ENCODE measurements at regions not wholly inside any gene's neighbourhood (a gene's known extent, or its start where the extent isn't known, plus 50 kb on each side); places are given as distances from the start of the nearest gene placed in this dataset.

DNA sequence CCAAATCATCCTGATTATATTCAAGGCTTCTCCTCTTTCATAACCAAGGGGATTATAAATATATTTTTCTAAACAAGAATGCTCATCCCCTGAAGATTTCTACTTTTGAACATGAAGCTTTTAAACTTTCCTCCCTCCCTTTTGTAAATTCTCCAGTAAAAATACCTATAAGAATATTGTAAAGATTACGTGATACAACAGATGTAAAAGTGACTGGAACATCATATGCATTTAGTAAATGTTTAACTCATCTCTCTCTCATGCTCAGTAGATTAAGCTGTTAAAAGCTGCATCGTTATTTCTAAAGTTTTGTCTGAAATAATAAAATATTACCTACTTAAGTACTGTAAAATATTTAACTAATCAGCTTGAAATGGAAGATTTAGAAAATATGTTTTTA is 281.1 kb downstream of the SPRY2 start:
- DNase-seq (ENCODE audit: low spot score): no peak
- no peak for ATAC-seq (ENCODE audit: low FRiP score)
- TF ChIP-seq, protein P1, sequence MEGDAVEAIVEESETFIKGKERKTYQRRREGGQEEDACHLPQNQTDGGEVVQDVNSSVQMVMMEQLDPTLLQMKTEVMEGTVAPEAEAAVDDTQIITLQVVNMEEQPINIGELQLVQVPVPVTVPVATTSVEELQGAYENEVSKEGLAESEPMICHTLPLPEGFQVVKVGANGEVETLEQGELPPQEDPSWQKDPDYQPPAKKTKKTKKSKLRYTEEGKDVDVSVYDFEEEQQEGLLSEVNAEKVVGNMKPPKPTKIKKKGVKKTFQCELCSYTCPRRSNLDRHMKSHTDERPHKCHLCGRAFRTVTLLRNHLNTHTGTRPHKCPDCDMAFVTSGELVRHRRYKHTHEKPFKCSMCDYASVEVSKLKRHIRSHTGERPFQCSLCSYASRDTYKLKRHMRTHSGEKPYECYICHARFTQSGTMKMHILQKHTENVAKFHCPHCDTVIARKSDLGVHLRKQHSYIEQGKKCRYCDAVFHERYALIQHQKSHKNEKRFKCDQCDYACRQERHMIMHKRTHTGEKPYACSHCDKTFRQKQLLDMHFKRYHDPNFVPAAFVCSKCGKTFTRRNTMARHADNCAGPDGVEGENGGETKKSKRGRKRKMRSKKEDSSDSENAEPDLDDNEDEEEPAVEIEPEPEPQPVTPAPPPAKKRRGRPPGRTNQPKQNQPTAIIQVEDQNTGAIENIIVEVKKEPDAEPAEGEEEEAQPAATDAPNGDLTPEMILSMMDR (IDR thresholded peaks at IDR 0.05): no peak

DNA sequence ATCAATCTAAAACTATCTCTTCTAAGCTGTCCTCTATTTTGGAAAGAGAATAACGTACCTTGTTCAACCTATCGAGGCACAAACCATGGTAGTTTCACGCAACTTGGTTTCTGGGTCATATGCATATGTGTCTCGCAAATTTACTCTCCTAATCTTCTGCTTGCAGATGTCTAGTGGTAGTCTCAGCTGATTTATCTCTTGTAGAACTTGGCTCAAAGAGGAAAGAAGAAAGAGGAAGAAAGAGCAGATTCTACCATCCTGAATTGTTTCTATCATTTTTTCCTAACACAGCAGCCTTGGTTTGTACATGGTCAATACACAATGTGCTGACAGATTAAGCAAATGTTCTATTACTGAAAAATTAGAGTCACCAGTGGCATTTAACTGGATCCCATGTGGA is 282.3 kb downstream of the SPRY2 start:
- TF ChIP-seq, protein P1 (IDR thresholded peaks at IDR 0.05): no peak
- no peak for DNase-seq (ENCODE audit: low spot score)
- no peak for ATAC-seq (ENCODE audit: low FRiP score)

DNA sequence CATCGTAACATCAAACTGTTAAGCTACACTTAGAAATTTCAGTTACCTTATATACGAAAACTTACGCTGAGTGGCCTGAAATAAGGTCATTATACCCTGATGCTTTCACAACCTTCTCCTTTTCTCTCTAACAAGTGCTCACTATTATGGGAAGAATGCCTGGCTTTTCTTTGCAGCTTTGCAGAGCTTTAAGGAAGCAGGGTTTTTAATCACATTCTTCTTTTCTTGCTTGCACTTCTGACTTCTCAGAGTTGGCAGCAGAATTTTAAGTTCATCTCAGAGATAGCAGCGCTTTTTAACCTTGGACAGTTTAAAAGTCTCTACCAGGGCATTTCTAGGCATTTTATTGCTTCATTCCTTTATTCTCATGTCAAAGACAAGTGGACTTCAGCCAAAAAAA is 285.1 kb downstream of the SPRY2 start:
- TF ChIP-seq, protein P1 (IDR thresholded peaks at IDR 0.05): no peak
- no peak for ATAC-seq (ENCODE audit: low FRiP score)
- DNase-seq (ENCODE audit: low spot score): no peak

DNA sequence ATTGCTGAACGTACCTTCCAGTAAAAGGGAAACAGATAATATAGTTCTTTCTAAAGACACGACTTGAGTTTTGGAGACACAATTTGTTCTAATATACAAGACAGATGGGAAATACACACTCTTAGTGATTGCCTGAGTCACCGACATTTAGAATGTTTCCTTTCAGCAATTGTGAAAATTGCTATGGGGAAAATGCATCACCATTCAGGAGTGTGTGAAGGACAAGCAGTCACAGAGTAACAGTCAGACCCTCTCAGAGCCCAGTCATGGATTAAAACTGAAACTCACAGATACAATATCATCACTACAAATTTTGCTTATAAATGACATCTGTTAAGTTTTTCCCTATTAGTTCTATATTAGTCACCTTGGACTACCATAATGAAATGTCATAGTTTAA is 286.1 kb downstream of the SPRY2 start:
- TF ChIP-seq, protein P1 (IDR thresholded peaks at IDR 0.05): no peak
- ATAC-seq (ENCODE audit: low FRiP score) (peak; percentile 49), DNase-seq (ENCODE audit: low spot score) (no peak)

DNA sequence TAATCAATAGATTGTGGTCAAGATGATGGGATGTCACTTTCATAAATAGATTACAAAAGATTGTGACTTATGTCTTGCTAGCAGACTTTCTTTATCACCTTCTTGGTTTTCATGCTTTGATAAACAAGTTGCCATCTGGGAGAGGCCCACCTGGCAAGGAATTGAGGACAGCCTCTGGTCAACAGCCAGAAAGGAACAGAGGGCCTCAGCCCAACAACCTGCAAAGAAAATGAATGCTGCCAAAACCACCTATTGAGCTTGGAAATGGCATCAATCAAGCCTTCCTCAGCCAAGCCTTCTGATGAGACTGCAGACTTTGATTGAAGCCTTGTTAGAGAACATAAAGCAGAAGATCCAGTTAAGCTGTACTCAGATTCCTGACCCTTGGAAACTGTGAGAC is 288.6 kb downstream of the SPRY2 start:
- TF ChIP-seq, protein P1 (IDR thresholded peaks at IDR 0.05): no peak
- ATAC-seq (ENCODE audit: low FRiP score) (no peak), DNase-seq (ENCODE audit: low spot score) (no peak)

DNA sequence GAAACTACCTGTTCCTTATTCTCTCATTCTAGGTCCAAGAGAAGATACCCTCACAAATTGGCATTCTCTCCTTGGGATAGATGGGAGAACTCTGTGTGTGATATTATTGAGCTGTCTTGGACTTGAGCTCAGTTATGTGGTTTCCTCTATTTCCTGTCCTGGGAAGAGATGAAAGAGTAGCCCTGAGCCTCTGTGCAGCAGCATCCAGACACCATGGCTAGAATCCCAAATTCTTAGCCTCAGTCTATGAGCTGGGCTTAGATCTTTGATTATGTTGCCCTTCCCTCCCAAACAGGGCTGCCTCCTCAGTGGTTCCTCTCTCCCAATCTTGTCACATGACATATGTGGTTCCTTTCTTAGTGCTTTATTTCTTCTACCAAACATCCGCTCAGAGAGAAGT is 290.7 kb downstream of the SPRY2 start:
- DNase-seq (ENCODE audit: low spot score) (no peak), ATAC-seq (ENCODE audit: low FRiP score) (no peak)
- TF ChIP-seq, protein P1 (IDR thresholded peaks at IDR 0.05): no peak

DNA sequence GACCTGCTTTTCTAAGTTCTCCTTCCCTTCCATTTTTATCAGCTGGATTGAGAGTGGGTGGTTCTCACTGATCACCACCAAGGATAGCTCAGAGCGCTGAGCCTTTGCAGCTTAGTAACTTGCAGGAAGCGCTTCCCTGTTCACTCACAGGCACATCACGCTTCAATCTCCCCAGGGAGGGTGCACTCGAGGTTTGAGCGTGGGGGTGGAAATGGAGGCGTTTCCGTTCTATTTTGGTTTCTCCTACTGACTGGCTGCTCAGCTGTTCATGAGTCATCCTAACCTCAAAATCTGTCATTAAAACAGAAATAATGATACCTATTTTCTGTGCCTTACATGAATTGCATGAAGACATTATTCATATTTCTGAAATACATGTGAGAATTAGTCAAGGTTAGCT is 292.1 kb downstream of the SPRY2 start:
- TF ChIP-seq, protein P1 (IDR thresholded peaks at IDR 0.05): no peak
- ATAC-seq (ENCODE audit: low FRiP score): peak; percentile 99
- peak; percentile 63 for DNase-seq (ENCODE audit: low spot score)

All from omental fat pad (tissue), 3 donors.